ENCODE measurements at regions not wholly inside any gene's neighbourhood (a gene's known extent, or its start where the extent isn't known, plus 50 kb on each side); places are given as distances from the start of the nearest gene placed in this dataset.

DNA sequence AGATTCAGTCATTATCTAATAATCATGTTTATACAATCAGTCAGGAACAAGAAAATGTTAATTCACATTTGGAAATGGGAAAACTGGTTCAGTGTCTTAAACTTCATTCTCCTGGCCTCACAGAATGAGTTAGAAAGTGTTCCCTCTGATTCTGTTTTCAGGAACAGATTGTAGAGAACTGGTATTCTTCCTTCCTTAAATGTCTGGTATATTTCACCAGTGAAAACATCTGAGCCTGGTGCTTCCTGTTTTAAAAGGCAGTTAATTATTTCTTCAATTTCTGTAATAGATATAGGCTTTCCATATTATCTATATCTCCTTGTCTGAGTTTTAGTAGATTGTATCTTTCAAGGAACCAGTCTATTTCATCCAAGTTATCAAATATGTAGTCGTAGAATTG is 97.1 kb upstream of the TMEM168 start:
- TF ChIP-seq, protein P1, sequence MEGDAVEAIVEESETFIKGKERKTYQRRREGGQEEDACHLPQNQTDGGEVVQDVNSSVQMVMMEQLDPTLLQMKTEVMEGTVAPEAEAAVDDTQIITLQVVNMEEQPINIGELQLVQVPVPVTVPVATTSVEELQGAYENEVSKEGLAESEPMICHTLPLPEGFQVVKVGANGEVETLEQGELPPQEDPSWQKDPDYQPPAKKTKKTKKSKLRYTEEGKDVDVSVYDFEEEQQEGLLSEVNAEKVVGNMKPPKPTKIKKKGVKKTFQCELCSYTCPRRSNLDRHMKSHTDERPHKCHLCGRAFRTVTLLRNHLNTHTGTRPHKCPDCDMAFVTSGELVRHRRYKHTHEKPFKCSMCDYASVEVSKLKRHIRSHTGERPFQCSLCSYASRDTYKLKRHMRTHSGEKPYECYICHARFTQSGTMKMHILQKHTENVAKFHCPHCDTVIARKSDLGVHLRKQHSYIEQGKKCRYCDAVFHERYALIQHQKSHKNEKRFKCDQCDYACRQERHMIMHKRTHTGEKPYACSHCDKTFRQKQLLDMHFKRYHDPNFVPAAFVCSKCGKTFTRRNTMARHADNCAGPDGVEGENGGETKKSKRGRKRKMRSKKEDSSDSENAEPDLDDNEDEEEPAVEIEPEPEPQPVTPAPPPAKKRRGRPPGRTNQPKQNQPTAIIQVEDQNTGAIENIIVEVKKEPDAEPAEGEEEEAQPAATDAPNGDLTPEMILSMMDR (IDR thresholded peaks at IDR 0.05; ENCODE audit: insufficient read depth, low read length), result no peak
- TF ChIP-seq POLR2AphosphoS5 (IDR thresholded peaks at IDR 0.05; ENCODE audit: low read depth) (no peak), GABPA (IDR thresholded peaks at IDR 0.05; ENCODE audit: low read depth) (no peak), SPI1 (IDR thresholded peaks at IDR 0.05; ENCODE audit: borderline replicate concordance, low read depth) (peak; percentile 56; the same call in 1 of the 2 replicates)
- TF ChIP-seq, protein P2, sequence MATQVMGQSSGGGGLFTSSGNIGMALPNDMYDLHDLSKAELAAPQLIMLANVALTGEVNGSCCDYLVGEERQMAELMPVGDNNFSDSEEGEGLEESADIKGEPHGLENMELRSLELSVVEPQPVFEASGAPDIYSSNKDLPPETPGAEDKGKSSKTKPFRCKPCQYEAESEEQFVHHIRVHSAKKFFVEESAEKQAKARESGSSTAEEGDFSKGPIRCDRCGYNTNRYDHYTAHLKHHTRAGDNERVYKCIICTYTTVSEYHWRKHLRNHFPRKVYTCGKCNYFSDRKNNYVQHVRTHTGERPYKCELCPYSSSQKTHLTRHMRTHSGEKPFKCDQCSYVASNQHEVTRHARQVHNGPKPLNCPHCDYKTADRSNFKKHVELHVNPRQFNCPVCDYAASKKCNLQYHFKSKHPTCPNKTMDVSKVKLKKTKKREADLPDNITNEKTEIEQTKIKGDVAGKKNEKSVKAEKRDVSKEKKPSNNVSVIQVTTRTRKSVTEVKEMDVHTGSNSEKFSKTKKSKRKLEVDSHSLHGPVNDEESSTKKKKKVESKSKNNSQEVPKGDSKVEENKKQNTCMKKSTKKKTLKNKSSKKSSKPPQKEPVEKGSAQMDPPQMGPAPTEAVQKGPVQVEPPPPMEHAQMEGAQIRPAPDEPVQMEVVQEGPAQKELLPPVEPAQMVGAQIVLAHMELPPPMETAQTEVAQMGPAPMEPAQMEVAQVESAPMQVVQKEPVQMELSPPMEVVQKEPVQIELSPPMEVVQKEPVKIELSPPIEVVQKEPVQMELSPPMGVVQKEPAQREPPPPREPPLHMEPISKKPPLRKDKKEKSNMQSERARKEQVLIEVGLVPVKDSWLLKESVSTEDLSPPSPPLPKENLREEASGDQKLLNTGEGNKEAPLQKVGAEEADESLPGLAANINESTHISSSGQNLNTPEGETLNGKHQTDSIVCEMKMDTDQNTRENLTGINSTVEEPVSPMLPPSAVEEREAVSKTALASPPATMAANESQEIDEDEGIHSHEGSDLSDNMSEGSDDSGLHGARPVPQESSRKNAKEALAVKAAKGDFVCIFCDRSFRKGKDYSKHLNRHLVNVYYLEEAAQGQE (IDR thresholded peaks at IDR 0.05; ENCODE audit: insufficient replicate concordance, low read depth), result no peak
